ENCODE measurements at regions not wholly inside any gene's neighbourhood (a gene's known extent, or its start where the extent isn't known, plus 50 kb on each side); places are given as distances from the start of the nearest gene placed in this dataset.

GRCh38 chr1:30380625-30380984 lies 342.8 kb downstream of the MATN1 start:
- Histone ChIP-seq H3K36me3 (ENCODE audit: control insufficient read depth, insufficient read depth, low read length) (no peaks in the 10 kb centered on the region), H3K4me1 (no peaks in the 10 kb centered on the region), H3K4me3 (ENCODE audit: low read depth, low read length) (no peak overlapping the region), H3K9me3 (no peaks in the 10 kb centered on the region), H3K27me3 (replicated peaks; ENCODE audit: control insufficient read depth, insufficient read depth, low read length) (no peaks in the 10 kb centered on the region)
- POLR2A ChIA-PET, result no interaction called here
- no peak for DNase-seq
- intact Hi-C loops (cut with micrococcal nuclease; ENCODE audit: unreplicated experiment), result no loop called here
- no peak overlapping the region for H3K27ac Mint-ChIP-seq (ENCODE audit: unreplicated experiment)
- no peaks in the 10 kb centered on the region for H3K9me3 Mint-ChIP-seq (ENCODE audit: unreplicated experiment)
- peaks cover 7% of the 10 kb centered on the region for H3K27me3 Mint-ChIP-seq (ENCODE audit: insufficient read depth, unreplicated experiment)
- H3K36me3 Mint-ChIP-seq (ENCODE audit: insufficient read depth, unreplicated experiment), result no peaks in the 10 kb centered on the region
- CTCF ChIA-PET, result interaction anchor here (0.5 to 1.6 kb wide), 5 partner anchors 11 to 327 kb away, joined by 3 to 8 read pairs (median 3); no protein-coding TSS in a partner anchor
- TF ChIP-seq CTCF (IDR thresholded peaks at IDR 0.05; ENCODE audit: insufficient read depth in 1 of 2, low read depth in 1 of 2, low read length in 1 of 2, severe bottlenecking in 1 of 2, unreplicated experiment in 1 of 2), result no peak
- BruUV-seq (replicated peaks), result no TSS peak
- no peak overlapping the region for H3K4me3 Mint-ChIP-seq (ENCODE audit: unreplicated experiment)
- no peaks in the 10 kb centered on the region for H3K4me1 Mint-ChIP-seq (ENCODE audit: low read depth, unreplicated experiment)

- intact Hi-C loops (cut with micrococcal nuclease; ENCODE audit: unreplicated experiment), result no loop called here
- ChIA-PET CTCF (interaction anchor here (0.5 to 1.6 kb wide), 5 partner anchors 10 to 328 kb away, joined by 3 to 8 read pairs (median 3); no protein-coding TSS in a partner anchor), POLR2A (no interaction called here)
- BruUV-seq (replicated peaks), result no TSS peak
- no peaks in the 10 kb centered on the region for H3K4me1 Mint-ChIP-seq (ENCODE audit: low read depth, unreplicated experiment)
- peak; percentile 52 to 57 for TF ChIP-seq CTCF (IDR thresholded peaks at IDR 0.05; ENCODE audit: insufficient read depth in 1 of 2, low read depth in 1 of 2, low read length in 1 of 2, severe bottlenecking in 1 of 2, unreplicated experiment in 1 of 2)
- H3K4me1 ChIP-seq, result no peaks in the 10 kb centered on the region
- no peaks in the 10 kb centered on the region for H3K36me3 Mint-ChIP-seq (ENCODE audit: insufficient read depth, unreplicated experiment)
- DNase-seq, result peak; percentile 52 to 55
- peak overlapping the region; percentile 45 for H3K4me3 Mint-ChIP-seq (ENCODE audit: unreplicated experiment)
- no peaks in the 10 kb centered on the region for H3K27me3 ChIP-seq (replicated peaks; ENCODE audit: control insufficient read depth, insufficient read depth, low read length)
- no peaks in the 10 kb centered on the region for H3K36me3 ChIP-seq (ENCODE audit: control insufficient read depth, insufficient read depth, low read length)
- H3K27me3 Mint-ChIP-seq (ENCODE audit: insufficient read depth, unreplicated experiment), result peaks cover 7% of the 10 kb centered on the region
- no peaks in the 10 kb centered on the region for H3K9me3 Mint-ChIP-seq (ENCODE audit: unreplicated experiment)
- H3K27ac Mint-ChIP-seq (ENCODE audit: unreplicated experiment), result peak overlapping the region; percentile 46
- H3K4me3 ChIP-seq (ENCODE audit: low read depth, low read length), result no peak overlapping the region
- H3K9me3 ChIP-seq, result no peaks in the 10 kb centered on the region
Measured at GRCh38 chr1:30379684-30380624, 343.4 kb downstream of the MATN1 start.

GRCh38 chr1:30378991-30379581 lies 344.3 kb downstream of the MATN1 start:
- ChIA-PET POLR2A (no interaction called here), CTCF (interaction anchor here (0.6 to 1.6 kb wide), 2 partner anchors 9 to 30 kb away, joined by 3 to 8 read pairs; no protein-coding TSS in a partner anchor)
- H3K36me3 Mint-ChIP-seq (ENCODE audit: insufficient read depth, unreplicated experiment), result no peaks in the 10 kb centered on the region
- no TSS peak for BruUV-seq (replicated peaks)
- H3K4me3 Mint-ChIP-seq (ENCODE audit: unreplicated experiment), result peak overlapping the region; percentile 45
- H3K9me3 ChIP-seq, result no peaks in the 10 kb centered on the region
- H3K27me3 ChIP-seq (replicated peaks; ENCODE audit: control insufficient read depth, insufficient read depth, low read length), result no peaks in the 10 kb centered on the region
- no peak overlapping the region for H3K4me3 ChIP-seq (ENCODE audit: low read depth, low read length)
- peak overlapping the region; percentile 46 for H3K27ac Mint-ChIP-seq (ENCODE audit: unreplicated experiment)
- intact Hi-C loops (cut with micrococcal nuclease; ENCODE audit: unreplicated experiment), result no loop called here
- peaks cover 7% of the 10 kb centered on the region for H3K27me3 Mint-ChIP-seq (ENCODE audit: insufficient read depth, unreplicated experiment)
- H3K4me1 ChIP-seq, result no peaks in the 10 kb centered on the region
- TF ChIP-seq CTCF (IDR thresholded peaks at IDR 0.05; ENCODE audit: insufficient read depth in 1 of 2, low read depth in 1 of 2, low read length in 1 of 2, severe bottlenecking in 1 of 2, unreplicated experiment in 1 of 2), result no peak
- DNase-seq, result peak in 1 of 2 experiments; percentile 56
- no peaks in the 10 kb centered on the region for H3K9me3 Mint-ChIP-seq (ENCODE audit: unreplicated experiment)
- no peaks in the 10 kb centered on the region for H3K36me3 ChIP-seq (ENCODE audit: control insufficient read depth, insufficient read depth, low read length)
- no peaks in the 10 kb centered on the region for H3K4me1 Mint-ChIP-seq (ENCODE audit: low read depth, unreplicated experiment)
